GM18519 (cell line): ENCODE measurements at regions not wholly inside any gene's neighbourhood (a gene's known extent, or its start where the extent isn't known, plus 50 kb on each side); places are given as distances from the start of the nearest gene placed in this dataset.

ENCODE experiments used
- ATAC-seq: cut with Tn5 transposase; IDR thresholded peaks from one replicate; pipeline ENCODE4 v1.9.1; 2021; ENCODE audit warnings: mild to moderate bottlenecking, moderate library complexity; ENCODE audit not compliant: unreplicated experiment, low FRiP score

DNA sequence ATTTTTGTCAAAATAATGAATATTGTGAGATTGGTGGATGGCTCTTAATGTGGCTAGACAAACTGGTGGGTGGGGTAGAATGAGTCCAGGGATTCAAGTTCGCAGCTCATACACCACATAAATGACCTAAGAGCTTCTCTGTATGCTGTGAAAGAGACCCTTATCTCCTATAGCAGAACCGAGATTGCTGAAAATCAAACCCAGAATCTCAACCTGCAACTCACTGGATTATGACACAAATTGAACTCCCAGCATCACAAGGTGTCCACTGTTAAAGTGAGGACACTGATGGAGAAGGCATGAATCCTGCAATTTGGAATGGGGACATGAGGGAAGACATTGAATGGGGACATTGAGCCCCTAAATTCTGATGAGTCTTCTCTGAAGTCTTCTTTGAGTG is 51.3 kb upstream of the CNKSR3 start:
- ATAC-seq: no peak

GRCh38 chr6:154565331-154565730 is 54.8 kb upstream of the CNKSR3 start:
- ATAC-seq: no peak

GRCh38 chr6:154566866-154567265 is 56.4 kb upstream of the CNKSR3 start:
- no peak for ATAC-seq

- ATAC-seq: no peak
Observed at GRCh38 chr6:154567695-154568220, 57.3 kb upstream of the CNKSR3 start.

GRCh38 chr6:154569156-154569862 is 58.8 kb upstream of the CNKSR3 start:
- ATAC-seq: no peak

- ATAC-seq: no peak
Observed at GRCh38 chr6:154570505-154570904, 60.0 kb upstream of the CNKSR3 start.

- no peak for ATAC-seq
Observed at GRCh38 chr6:154572556-154572955, 62.1 kb upstream of the CNKSR3 start.

GRCh38 chr6:154578004-154578559 is 67.6 kb upstream of the CNKSR3 start:
- no peak for ATAC-seq

- ATAC-seq: no peak
Observed at GRCh38 chr6:154579046-154579445, 68.6 kb upstream of the CNKSR3 start.

- ATAC-seq: no peak
Observed at GRCh38 chr6:154579485-154579884, 69.0 kb upstream of the CNKSR3 start.

DNA sequence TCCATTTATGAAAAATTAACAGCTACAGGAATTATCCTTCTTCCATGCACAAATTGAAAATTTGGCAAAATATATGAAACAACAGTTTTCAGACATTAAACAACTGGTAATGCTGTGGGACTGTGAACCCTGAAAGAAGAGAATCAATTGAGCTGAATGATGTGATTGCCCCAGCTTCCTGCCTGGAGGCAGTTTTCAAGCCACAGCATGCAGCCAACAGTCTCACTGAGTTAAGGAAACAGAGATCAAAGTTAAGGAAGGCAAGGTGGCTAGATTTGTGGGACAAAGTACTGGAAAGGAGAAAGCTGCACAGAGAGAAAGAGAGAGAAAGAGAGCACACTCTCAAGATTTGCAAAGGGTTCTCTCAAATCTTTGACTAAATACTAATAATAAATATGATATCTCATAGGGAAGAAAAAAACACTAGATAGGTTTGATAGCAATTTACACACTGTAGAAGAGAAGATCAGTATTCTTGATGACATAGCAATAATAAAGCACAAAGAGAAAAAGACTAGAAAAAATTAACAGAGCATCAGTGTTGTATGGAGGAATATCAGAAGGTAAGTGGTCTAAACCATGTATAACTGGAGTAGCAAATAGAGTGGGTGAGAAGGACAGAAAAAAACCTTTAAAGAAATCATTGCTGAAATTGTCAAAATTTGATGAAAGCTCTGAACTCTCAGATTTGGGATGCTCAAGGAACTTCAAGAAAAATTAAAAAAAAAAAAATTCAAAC is 70.1 kb upstream of the CNKSR3 start:
- ATAC-seq: no peak

DNA sequence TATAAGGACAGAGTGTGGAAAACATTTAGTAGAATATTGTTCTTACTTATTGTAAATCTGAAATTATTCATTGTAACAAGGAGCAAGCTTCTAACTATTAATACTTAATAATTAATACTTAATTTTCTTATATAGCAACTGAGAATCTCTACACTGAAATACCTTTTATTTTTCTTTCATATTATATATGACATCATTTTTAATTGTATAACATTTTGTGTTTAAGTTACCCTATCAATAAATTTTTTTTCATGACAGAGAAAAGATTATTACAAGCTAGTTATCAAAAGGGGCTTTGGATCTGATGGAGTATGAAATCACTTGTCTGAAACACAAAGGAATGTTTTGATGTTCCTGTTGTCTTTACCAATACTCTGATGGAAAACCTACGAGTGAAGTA is 72.2 kb upstream of the CNKSR3 start:
- ATAC-seq: no peak

DNA sequence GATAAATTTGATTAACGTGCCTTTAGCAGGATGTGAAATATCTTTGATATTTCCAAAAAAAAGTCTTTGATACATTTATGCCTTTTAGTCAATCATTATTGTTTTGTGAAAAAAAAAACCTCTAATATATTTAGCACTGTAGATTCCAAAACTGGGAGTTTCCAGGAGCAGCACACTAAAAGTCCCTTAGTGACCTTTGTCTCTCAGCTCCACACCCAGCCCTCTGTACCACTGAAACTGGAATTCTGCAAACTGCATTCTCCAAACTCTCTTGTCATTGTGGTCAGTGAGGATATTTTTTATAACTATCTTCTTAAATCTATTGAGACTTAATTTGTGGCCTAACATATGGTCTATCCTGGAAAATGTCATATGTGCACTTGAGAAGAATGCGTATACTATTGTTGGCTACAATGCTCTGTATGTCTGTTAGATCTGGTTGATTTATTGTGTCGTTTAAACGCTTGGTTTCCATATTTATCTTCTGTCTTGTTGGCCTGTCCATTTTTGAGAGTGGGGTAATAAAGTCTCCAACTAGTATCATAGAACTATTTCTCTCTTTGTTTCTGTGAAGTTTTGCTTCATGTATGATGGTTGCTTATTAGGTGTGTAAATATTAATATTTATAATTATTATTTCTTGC is 73.2 kb upstream of the CNKSR3 start:
- ATAC-seq: no peak

DNA sequence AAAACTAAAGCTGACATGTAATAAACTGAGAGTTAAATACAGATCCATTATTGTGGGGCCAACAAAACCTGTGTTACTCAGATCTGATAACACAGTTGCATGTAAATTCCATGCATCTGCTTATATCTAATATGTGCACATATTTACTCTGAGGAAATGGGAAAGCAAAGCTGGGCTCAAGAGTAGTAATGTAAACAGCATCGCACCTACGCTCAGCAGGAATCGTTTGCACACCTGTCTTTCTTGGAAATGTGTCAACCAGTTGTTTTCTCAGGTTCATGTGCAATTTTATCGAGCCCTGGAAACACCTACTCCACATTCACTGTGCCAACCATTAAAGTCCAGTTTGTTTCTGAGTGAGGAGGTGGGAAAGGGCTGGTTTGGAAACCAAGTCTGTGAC is 80.3 kb upstream of the CNKSR3 start:
- ATAC-seq: no peak

DNA sequence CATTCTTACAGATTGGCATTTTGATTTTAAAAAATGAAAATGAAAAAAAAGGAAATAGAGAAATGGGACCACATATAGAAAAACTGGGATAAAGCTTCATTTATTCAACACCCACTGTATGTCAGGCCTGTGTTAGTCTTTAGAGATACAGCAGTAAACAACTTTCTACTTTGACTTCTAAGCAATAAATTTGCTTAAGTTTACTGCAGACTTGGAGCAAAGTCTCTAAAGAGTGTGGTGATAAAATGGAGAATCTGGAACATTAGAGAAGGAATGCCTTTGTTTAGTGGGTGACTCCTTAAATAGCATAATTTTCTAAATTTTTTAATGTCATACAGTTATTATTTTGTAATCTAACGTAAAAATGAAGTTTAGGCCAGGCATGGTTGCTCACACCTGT is 80.7 kb upstream of the CNKSR3 start:
- ATAC-seq: no peak

DNA sequence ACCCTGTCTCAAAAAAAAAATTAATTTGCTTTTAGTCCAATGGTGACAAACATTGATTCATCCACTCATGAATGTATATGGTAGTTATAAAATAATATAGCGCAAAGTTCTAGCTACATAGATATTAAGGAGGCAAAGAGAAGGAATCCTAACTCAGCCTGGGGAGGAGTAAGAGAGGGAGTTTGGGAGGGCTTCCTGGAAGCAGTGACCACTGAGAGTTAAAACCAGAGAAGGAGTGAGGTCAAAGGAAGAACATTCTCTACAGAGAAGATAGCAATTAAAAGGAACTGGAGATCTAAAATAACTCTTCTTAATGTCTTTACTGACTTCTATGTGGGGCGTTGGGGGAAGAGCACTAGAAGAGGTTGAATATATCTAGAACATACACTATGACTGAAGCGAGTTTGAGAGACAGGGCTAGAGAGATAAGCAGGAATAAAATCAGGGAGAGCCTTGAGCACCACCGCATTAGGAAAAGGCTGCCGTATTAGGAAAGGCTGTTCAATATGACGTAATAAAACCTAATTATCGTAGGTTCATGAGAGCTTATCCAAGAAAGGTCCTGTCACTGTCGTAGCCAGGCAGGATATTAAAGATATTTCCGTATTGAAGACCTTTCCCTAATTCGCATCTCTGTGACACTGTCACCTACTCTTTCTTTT is 81.8 kb upstream of the CNKSR3 start:
- ATAC-seq: no peak

DNA sequence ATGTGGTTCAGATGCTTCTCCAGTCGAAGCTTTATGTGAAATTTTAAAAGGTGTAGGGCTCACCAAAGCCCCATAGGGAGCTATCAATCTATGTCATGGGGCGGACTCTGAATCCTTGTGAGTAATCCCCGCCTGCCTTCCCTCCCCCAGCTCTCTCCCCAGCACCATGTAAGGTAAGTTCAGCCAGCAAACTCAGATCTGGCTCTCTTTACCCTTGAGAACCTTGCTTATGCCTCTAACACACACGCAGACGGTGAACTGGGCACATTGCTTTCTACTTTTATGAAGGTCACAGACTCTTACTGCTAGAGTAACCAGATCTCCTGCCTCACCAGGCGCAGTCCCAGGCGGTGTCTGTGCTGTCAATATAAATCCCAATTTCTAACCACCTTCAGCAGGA is 82.6 kb upstream of the CNKSR3 start:
- ATAC-seq: no peak

- ATAC-seq: no peak
Observed at GRCh38 chr6:154594496-154595198, 84.2 kb upstream of the CNKSR3 start.

DNA sequence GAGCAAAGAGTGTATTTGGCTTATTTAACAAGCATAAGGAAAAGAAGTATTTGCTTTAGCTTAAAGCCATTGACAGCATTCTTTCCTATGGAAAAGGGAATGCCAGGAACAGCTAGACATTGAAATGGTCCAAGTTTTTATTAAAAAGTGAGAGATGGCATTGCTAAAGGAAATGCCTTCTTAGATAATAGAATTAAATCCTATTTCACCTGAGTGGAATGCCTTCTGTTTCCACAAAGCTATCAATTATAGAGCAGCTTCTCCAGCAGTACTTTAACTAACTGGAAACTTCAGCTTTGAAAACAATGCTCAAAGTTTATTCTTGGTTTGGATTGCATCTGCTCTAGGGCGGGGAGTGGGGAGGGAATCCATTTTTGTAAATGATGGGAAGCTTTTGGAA is 85.1 kb upstream of the CNKSR3 start:
- ATAC-seq: no peak

DNA sequence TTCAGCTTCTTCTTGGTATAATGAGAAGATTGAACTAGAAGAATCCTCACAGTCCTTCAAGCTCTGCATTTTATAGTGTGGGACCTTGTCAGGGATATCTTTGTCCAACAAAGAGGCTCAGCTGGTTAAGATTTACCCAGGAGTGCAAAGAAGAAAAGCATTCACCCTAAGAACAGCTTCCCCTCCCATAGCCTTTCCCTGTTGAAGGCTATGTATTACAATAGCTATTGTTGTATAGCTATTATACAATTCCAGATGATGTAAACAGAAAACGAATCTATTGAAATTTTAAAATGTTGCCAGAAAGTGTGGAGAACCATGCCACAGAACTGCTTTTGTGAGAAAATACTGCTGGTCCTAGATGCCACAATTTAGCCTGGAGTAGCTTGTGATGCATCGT is 85.5 kb upstream of the CNKSR3 start:
- no peak for ATAC-seq
